HG03342 (cell line): ENCODE measurements at regions not wholly inside any gene's neighbourhood (a gene's known extent, or its start where the extent isn't known, plus 50 kb on each side); places are given as distances from the start of the nearest gene placed in this dataset.

Experiments
- ATAC-seq: cut with Tn5 transposase; IDR thresholded peaks from one replicate; pipeline ENCODE4 v1.9.1; 2021; ENCODE audit warnings: mild to moderate bottlenecking, moderate library complexity; ENCODE audit not compliant: unreplicated experiment

DNA sequence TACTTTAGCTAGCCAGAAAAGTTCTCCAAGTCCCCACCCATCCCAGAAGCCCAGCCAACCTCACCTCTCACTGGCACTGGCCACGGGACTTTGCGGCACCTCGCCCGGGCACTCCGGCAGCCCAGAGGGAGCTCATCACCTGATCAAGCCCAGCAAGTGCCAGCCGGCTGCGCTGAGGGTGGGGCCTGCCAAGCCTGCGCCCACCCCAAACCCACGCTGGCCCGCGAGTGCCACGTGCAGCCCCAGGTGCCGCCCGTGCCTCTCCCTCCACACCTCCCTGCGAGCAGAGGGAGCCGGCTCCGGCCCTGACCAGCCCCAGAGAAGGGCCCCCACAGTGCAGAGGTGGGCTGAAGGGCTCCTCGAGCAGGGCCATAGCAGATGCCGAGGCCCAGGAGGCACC is 585.0 kb upstream of the HS6ST1 start:
- no peak for ATAC-seq

DNA sequence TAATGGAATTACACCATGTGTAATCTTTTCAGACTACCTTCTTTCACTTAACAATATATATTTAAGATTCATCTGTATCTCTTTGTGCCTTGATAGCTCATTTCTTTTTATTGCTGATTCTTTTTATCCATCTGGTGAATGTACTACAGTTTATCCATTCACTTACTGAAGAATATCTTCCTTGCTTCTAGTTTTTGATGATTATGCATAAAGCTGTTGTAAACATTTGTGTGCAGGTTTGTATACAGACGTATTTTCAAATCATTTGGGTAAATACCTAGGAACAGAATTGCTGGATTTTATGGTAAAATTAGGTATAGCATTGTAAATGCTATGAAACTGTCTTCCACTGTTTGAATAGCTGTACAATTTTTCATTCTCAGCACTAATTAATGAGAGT is 592.6 kb upstream of the HS6ST1 start:
- no peak for ATAC-seq

DNA sequence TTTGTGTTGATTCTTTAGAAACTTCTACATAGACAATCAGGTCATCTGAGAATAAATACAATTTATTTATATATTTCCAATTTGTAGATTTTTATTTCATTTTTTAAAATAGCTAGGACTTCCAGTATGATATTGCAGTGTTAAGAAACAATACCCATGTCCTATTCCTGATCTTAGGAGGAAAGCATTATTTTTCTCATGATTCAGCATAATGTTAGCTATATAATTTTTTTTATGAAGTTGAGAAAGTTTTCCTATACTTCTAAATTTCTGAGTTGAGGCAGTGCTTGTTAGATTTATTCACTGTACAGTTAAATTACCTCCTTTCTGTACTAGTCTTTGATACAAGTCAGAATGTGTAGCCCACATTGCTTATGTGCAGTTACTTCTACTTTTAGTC is 595.7 kb upstream of the HS6ST1 start:
- no peak for ATAC-seq

DNA sequence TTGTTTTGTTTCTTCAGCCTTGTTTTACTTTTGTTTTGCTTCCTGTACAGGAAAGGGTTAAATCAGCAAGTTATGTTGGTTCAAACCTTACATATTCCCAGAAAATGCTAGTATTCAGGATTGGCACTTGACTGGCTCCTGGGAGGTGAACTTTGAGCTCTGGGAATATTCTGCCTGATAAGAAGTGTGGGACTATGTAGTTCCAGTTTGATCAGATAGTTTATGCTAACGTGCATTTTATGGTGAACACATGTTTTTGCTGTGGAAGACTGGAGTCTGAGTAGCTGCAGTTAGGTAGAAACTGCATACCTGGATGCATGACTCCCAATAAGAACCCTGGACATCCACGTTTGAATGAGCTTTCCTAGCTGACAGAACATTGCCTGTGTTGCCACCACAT is 603.1 kb upstream of the HS6ST1 start:
- ATAC-seq = no peak

DNA sequence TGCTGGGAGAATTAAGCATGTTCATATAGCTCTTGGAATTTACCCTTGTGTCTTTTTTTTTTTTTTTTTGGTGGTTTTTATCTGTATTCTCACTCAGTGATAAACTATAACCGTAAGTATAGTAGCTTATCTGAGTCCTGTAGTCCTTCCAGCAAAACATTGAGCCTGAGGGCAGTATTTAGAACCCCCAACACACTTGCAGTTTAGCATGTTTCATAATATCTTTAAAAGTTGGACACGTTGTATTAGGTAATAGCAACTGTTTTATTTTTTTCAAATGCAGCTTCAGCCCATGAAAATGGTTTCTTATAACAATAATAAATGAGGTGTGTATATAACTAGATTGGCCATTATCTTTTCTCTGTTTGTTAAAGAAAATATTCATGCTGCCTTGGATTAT is 603.5 kb upstream of the HS6ST1 start:
- no peak for ATAC-seq

DNA sequence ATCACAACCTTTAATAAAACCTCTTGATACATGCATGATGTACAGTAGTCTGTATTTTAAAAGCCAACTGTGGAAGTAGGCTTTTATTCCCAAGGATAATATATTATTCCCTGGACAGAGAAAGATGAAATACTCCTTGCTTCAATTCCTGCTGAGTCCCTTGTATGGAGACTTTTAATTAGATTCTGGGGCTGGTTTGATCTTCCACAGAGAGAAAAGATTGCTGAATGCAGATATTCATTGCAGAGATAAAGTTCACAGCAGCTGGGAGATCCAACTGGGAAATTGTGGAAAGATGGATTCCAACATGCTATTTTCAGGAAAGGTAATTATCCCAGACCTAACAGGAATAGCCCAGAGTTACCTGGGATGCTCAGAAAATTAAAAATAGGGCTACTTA is 607.0 kb upstream of the HS6ST1 start:
- no peak for ATAC-seq

DNA sequence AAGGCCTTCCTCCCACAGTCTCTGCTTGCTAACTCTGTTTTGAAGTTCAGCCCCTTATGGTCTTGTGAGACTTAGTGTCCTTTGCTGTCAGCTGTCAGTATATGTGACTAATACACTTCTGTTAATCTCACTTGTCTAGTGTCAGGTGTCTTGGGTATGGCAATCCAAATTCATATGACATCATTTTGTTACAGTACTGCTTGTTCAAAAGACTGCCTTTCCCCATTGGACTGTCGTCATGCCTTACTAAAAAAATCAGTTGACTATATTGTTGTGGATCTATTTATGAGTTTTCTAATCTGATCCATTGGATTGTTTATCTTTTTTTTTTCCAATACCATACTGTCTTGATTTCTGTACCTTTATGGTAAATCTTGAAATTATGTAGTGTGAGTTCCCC is 611.4 kb upstream of the HS6ST1 start:
- ATAC-seq = no peak

DNA sequence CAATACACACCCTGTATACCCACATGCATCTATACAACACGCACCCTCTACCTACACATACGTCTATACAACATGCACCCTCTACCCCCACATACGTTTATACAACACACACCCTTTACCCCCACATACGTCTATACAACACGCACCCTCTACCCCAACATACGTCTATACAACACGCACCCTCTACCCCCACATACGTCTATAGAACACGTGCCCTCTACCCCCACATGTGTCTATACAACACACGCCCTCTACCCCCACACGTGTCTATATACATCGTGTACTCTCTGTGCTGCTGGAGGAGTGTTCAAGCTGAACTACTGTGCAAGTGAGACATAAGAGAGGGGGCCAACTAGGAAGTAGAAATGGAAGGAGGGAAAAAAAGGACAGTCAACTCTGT is 621.7 kb upstream of the HS6ST1 start:
- no peak for ATAC-seq

DNA sequence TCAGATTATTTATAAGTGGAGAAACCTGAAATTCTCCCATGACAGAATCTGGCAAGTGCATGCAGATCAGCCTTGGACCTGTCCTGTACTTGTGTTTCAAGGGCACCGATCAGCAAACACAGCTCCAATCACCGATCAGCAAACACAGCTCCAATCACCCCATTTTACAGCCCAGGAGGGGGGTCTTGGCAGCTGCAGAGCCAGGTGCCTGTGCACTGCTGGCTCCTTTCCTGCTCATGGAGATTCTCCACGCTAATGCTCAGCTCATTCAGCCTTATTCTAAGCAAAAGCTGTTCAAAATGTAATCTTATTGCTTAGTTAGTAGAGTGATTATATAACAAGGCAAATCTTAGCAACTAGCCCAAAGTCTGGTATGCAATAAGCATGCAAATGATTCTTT is 623.1 kb upstream of the HS6ST1 start:
- ATAC-seq = no peak

DNA sequence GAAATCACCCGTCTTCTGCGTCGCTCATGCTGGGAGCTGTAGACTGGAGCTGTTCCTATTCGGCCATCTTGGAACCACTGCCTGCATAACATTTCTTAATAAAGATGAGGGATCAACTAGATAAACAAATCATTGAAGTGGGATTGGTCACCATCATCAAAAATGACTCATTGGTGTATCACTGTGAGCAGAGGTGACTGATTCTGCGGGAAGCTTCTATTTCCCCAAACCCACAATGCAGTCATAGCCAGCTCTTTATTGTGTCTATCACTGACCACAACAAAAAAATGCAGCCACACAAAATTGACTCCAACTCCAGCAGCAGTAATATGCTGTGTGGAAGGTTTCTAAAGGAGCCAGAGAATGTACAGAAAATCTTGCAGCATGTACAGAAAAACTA is 630.7 kb upstream of the HS6ST1 start:
- ATAC-seq = no peak

DNA sequence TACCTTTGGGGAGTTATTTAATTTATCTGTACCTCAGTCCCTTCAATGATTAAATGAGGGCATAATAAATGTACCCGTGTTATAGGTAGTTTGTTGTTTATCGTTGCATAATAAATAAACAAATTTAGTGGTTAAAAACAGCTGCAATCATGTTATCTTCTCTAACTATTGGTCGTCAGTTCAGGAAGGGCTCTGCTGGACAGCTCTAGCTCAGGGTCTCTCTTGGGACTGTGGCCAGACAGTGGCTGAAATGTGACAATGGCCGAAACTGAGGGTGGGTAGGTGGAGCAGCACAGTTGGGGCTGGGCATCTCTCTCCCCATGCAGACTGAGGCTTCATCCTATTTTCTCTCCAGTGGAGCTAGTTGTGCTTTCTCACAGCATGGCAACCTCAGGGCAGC is 632.1 kb upstream of the HS6ST1 start:
- no peak for ATAC-seq

DNA sequence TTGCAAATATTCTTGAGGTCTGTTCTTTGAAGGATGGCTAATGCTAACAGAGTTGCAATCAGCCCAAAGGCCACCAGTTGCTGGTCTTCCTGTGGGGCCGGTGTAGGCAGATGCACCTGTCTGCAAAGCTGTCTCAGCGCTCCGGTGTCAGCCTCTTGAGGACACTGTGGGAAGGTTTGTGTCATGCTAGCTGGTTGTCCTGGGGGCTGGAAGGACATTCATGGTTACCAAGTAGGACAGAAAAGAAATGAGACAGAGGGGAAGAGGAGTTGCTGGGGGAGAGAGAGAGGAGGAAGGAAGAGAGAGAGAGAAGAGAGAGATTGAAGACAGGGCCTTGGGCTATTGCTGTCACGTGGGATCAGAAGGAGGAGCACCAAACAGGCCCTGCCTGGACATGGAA is 639.6 kb upstream of the HS6ST1 start:
- no peak for ATAC-seq

DNA sequence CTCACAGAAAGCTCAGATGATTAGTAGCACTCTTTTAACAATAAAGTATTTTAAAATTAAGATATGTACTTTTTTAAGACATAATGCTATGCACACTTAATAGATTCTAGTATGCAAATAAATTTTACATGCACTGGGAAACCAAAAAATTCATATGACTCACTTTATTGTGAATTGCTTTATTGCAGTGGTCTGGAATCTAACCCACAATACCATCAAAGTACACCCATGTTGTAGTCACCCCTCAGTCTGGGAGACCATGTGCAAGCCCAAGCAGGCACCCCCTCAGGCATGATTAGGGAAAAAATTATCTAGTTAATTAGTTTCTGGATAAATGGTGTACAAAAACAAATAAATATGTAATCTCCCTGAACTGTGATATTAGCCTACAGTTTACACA is 649.0 kb upstream of the HS6ST1 start:
- ATAC-seq = no peak

DNA sequence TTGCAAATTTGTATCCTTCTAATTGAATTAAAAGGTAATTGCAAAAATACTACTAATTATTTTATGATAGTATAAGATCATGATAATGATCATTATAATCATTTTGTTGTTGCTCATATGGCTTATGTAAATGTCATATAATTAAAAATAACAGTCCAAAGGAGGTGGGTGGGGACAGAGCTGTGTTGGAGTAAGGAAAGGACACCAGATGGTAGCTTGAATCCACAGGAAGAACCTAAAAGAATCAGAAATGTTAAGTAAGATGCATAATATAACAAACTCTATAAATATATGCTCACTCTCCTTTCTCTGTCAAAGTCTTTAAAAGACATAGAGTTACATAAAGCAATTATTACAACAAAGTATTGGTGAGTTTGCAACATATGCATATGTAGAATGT is 650.7 kb upstream of the HS6ST1 start:
- ATAC-seq = no peak

DNA sequence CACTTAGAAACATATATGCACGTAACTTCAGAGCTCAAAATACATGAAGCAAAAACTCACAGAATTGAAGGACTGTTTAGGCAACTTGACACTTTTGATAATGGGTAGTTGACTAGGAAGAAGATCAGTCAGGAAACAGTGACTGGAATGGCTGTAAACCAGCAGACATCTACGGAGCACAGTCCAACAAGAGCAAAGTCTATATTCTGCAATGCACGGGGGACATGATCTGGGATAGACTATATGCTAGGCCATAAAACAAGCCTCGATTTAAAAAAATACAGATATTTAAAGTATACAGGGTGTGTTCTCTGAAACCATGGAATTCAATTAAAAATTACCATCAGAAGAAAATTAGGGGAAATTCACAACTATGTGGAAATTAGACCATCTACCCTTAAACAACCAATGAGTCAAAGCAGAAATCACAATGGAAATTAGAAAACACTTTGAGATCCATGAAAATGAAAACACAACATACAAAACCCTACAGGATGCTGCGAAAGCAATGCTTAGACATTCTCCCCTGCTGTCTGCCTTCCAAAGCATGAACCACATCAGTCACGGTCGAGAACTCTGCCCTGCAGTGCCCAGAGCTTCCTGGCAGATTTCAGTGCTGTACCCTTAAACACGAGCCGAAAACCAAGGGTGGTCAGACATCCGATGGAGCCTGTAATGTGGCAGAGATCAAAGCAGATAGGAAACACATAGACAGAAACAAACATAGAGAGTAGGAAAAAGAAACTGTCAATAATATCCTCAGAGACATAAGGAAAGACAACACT is 651.9 kb upstream of the HS6ST1 start:
- ATAC-seq = no peak

DNA sequence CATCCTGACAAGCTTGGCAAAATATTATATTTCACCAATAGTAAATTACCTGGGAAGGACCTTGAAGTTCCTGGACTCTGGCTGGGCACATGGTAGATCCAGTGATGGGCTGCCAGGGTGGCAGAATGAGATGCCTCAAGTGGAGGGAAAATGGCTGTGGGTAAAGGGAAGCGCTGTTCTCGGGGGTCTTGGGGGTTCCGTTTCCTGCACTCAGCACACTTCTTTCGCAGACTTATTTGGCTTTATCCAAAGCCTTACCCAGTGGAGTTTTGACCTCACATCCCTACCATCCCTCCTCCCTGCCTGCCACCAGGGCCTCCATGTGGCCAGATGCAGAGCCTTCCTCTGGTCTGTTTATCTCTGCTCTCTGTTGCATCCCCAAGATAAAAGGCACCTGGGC is 654.9 kb upstream of the HS6ST1 start:
- no peak for ATAC-seq

DNA sequence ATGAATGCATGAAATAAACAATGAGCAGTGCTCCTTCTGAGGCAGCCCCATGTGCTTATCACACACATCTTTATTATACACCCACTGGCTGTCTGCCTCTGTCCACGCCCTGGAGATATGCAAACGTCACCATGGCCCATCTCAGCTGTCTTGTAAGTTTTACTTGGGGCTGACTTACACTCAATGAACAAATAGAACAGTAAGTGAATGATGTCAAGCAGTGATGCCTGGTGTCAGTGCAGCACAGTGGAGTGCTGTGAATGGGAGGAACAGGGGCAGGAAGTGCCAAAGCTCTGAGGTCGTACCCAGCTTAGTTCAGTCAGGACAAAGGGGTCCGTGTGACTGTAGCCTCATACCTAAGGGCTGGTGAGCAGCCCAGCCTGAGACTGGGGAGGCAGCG is 659.5 kb upstream of the HS6ST1 start:
- no peak for ATAC-seq

DNA sequence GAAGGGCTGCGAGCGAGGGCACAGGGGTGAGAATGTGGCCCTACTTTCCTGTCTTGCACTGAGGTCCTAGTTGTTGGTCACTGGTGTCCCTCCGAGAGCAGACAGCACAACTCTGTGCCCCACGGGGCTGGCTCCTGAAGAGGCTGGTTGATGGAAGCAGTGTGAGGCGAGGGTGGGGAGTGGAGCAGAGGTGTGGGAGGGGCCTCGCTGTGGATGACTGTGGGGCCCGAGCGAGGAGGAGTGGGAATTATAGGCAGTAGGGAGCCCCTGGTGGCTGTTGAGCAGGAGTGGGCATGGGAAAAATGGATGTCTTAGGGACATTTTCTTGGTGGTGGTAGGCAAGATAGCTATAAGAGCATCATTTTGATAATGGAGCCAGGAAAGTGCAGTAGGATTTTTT is 660.5 kb upstream of the HS6ST1 start:
- no peak for ATAC-seq

DNA sequence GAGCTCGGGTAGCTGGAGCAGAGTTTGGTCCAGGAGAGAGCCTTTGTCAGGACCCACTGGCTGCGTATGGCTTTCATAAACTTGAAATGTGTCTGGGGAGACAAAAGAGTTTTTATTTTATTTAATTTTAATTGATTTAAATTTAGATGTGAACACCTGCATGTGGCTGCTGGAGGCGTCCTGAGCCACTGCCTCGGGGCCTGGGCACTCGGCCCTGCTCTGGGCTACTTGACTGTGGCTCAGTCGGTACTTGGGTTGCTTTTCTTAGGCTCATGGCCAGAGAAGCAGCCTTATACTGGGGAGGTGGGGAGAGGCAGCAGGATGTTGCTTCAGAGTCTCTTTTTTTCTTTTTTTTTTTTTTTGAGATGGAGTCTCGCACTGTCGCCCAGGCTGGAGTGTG is 661.8 kb upstream of the HS6ST1 start:
- no peak for ATAC-seq

DNA sequence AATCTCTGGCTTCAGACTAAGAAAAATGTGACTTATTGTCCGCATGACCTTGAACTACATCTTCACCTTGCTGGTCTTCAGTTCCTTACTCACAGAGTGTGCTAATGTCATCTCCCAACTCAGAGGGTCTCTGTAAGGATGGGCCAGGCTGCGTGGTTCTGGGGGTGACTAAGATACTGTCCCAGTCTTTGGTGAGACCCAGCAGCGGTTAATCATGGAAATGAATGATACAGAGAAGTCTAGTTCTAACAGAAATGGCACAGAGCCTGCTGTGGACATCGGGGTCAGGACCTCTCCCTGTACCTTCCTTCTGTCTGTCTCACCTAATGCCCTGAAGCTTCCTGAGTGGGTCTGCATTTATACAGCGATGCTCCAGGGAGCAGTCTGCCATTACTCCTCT is 662.7 kb upstream of the HS6ST1 start:
- ATAC-seq = no peak

DNA sequence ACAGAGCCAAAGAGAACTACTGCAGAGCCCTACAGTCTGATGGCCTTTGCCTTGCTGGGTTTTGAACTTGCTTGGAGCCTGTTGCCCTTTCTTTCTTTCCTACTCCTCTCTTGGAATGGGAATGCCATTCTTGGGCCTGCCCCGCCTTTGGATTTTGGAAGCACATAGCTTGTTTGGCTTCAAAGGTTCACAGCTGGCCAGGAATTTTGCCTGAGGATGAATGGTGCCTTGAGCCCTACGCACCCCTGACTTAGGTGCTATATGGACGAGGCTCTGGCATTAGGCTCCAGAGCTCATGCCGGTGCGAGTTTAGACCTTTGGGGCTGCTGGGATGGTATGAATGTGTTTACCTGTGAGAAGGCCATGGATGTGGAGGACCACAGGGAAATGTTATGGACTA is 663.3 kb upstream of the HS6ST1 start:
- no peak for ATAC-seq

DNA sequence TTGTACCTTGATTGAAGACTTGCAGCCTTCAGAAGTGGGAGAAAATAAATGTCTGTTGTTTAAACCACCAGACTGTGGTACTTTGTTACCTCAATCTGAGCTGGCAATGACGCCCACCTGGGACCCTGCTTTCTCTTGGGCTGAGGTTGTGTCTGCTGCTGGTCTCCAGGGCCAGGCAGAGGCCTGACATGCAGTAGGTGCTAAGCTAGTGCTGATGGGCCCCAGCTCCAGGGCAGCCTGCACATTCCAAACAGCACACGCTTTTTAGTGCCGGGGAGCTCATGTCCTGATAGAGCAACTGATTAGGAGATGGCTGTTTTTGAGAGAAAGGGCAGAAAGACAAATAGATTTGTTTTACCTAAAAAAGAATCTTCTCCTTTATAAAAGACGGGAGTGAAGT is 664.0 kb upstream of the HS6ST1 start:
- ATAC-seq = no peak

DNA sequence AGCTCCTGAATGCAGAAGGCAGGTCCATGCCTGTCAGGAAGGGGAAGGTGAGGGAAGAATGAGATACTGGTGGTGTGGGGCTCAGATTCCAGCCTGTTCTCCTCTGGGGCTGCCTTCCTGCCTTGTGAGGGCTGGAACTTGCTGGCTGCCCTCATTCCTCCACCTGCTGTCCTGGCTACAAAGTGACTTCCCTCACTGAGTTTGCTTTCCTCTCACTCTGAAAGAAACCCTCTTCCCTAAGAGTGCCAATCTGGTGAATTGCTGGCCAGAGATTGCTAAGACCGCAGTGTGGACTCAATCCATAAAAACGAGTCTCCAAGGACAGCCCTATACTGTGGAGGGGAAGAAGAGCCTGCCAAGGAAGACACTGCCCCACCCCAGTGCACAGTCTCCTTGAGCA is 664.4 kb upstream of the HS6ST1 start:
- no peak for ATAC-seq
